ENCODE measurements at regions not wholly inside any gene's neighbourhood (a gene's known extent, or its start where the extent isn't known, plus 50 kb on each side); places are given as distances from the start of the nearest gene placed in this dataset.

DNA sequence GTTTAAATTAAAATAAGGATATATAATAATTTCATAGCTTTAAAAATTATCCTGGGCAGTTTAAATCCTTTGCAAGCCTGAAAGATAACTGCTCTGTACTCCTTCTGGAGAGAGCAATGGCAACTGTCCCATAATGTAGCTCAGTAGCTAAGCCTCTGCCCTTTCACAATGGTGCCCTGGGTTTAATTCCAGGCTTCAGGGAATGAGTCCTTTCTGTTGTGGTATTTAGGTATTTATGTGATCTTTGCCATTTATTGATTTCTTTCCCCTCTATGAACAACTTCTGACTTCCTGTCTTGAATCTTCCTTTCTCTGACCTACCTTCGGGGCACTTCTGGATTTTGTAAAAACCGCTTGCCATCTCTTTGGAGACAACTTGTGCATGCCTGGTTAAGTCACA lies 773.2 kb downstream of the IPMK start:
- no peak for DNase-seq (ENCODE audit: low read depth)
- H3K4me3 ChIP-seq (ENCODE audit: low read depth, low read length) = no peak overlapping the region

DNA sequence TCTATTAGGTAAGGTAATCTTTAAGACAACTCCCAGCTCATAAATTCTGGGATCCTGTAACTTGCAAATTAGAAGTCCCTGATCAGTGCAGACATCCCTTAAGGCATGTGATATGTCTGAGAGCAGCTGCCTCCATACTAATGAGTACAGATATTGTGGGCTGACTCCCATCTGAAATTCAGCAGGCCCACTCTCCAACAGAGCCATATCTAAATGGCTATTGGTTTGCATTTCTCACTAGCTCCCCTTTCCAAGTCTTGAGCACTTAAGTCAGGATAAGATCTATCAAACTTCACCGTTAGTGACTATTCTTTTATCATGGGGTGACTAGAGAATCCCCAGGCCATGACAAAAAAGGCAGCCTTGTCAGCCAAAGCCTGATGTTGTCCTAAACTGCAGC lies 785.4 kb downstream of the IPMK start:
- H3K4me3 ChIP-seq (ENCODE audit: low read depth, low read length) = no peak overlapping the region
- DNase-seq (ENCODE audit: low read depth) = no peak

DNA sequence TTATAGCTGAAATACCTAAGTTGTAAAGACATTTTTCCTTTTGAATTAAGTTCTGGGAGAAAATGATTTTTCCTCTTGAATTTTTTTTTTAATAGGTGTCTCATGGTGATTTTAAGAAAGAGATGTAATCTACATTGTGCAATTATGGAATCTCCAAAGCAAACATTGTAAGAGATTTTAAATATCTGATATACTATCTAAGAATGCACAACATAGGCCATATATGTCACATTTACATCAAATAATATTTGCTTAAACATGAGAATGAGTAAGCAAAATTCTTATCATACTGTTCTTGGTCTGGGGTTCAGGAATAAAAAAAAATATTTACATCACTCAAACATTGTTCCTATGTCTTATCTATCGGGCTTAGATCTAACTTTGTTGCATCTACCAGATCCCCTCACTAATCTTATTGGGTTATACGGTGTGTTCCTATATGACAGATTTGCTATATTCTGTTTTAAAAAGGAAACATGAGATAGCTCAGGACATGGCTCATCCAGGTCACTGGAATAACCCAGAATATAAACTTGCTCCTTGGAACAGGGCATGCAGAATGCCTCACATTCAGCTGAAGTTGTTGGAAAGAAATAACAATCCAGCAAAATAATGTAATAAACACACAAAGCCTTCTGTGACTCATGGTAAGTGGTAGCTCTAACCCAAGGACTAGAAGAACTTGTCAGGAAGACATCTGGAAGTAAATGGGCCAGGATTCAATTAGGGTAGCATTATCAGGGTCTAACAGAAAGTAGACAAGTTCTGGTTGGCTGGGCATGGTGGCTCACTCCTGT lies 794.7 kb downstream of the IPMK start:
- no peak for DNase-seq (ENCODE audit: low read depth)
- H3K4me3 ChIP-seq (ENCODE audit: low read depth, low read length) = no peak overlapping the region

DNA sequence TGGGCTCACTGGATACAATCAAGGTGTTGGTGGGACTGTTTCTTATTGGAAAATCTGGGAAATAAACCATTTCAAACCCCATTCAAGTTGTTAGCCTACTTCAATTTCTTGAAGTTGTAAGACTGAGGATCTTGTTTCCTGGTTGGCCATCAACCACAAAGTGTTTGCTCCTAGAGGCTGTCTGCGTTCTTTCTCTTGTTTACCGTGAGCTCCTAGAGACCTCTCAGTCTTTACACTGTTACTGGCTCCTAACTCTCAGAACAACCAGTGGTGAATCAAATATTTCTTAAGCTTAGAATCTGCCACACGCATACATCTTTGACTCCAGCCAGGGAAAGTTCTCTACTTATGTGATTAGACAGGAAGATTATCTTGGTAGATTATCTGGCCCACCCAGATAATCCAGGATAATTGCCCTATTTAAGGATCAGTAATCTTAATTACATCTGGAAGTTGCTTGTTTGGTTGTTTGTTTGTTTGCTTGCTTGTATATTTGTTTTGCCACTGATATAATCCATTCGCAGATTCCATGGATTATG lies 798.7 kb downstream of the IPMK start:
- no peak overlapping the region for H3K4me3 ChIP-seq (ENCODE audit: low read depth, low read length)
- no peak for DNase-seq (ENCODE audit: low read depth)

DNA sequence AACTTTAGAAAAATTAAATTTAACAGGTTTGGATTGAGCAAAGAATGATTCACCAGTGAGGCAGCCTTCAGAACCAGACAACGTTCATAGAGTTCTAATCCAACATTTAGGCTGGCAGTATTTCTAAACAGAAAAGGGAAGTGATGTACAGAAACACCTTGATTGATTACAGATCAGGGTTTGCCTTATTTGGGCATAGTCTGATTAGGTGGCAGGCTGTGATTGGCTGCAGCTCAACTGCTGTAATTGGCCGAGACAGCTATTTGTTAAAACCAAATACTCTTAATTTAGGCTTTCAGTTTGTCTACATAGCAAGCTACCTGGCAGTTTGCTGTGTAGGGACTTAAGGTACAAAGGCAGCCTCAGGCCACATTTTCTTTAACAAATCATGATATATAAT lies 802.5 kb downstream of the IPMK start:
- no peak for DNase-seq (ENCODE audit: low read depth)
- no peak overlapping the region for H3K4me3 ChIP-seq (ENCODE audit: low read depth, low read length)

DNA sequence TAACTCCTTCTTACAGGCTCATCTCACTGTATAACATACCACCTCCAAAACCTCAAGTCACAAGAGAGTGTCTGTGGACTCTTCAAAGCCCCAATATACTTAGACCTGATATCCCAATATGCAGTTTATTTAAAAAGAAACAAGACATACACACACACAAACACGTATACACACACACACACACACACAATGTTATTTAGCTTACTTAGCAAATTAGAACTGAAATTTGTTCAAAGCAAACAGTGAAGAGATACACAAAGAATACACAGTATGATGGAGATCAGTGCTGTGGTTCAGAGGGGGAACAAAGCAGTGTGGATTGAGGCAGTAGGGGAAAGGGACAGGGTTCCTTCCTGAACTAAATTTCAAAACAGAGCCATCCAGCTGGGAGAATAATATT lies 807.2 kb downstream of the IPMK start:
- no peak for DNase-seq (ENCODE audit: low read depth)

DNA sequence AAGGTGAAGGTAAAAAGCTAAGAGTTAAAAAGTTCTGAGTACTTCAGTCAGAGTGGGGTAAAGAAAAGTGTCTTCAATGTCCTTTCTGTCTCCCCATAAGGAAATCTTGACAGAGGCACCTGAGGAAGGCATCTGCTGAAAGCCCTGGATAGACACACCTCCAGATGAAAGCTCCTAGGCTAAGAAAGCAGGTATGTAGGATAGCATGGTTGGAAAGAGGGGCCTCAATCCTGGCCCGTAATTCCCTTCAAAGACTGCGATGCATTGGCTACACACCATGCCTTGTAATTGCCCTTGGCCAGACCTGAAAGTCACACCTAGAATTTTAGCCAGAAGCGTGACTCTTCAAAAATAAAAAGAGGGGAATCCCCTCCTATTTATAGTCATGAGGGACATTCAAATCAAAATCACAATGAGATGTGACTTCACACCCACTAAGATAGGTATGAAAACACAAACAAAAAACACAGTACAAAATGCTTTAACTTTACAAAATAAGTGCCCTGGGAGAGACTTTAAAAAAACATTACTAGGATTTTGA lies 809.7 kb downstream of the IPMK start:
- no peak for DNase-seq (ENCODE audit: low read depth)
- no peak overlapping the region for H3K4me3 ChIP-seq (ENCODE audit: low read depth, low read length)

More for the DNA sequence above, 807.2 kb downstream of the IPMK start:
- no peak overlapping the region for H3K4me3 ChIP-seq (ENCODE audit: low read depth, low read length)

DNA sequence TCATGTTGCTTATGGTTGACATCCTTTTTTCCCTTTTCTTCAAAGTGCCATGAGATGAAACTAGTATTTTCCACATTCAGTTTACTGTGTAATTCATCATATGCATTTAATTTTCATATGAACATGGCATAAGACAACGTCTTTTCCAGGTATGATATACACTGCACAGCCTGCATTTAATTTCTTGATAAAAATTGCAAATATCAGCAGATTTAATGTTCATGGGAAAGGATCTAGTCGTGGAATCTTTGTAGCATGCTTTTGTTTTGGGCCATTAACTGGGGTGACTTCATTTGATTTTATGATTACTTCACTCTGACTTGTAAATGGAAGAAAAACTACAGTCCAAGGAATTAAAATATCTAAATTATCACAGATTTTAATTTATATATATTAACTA lies 837.3 kb downstream of the IPMK start:
- H3K4me3 ChIP-seq (ENCODE audit: low read depth, low read length) = no peak overlapping the region

DNA sequence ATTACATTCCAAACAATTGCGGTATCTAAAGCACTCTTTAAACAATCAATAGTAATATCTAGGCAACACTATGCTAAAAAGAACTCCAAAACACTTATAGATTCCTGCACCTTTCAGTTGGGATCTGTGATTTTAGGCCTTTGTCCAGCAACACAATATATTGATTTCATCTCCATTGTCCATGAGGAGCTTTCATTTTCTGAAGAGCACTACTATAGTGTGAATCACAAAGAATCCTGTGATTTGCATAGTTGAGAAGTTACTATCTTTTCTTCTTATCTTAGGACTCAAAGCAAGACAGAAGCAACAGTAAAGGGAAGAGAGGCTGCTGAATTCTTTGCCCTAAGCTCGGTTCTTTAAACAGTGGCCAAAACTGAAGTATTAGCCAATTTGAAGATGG lies 846.8 kb downstream of the IPMK start:
- no peak for DNase-seq (ENCODE audit: low read depth)
- no peak overlapping the region for H3K4me3 ChIP-seq (ENCODE audit: low read depth, low read length)

More for the DNA sequence above, 837.3 kb downstream of the IPMK start:
- DNase-seq (ENCODE audit: low read depth) = no peak

DNA sequence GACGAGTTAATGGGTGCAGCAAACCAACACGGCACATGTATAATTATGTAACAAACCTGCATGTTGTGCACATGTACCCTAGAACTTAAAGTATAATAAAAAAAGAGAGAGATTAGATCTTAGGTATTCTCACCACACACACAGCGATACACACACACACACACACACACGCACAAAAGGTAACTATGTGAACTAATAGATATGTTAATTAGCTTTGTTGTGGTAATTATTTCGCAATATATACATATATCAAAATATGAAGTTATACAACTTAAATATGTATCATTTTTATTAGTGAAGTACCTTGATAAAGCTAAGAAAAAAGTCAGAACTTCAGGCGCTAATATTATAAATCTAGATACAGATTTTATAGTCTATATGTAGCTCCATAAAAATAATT lies 849.2 kb downstream of the IPMK start:
- H3K4me3 ChIP-seq (ENCODE audit: low read depth, low read length) = no peak overlapping the region
- DNase-seq (ENCODE audit: low read depth) = no peak

DNA sequence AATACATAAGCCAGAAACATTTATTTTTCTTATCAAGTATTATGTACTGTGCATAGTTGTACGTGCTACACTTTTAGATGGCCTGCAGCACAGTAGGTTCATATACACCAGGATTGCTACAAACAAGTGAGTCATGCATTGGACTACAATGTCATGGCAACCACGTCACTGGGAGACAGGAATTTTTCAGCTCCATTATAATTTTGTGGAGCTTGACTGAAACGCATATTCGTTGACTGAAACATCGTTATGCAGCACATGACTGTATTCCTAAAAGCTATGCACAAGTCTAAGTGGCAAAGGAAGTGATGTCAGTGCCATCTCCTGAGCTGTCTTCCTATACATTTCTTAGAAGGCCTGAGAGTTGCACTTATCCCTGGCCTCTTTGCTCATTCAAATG lies 871.8 kb downstream of the IPMK start:
- DNase-seq (ENCODE audit: low read depth) = no peak

DNA sequence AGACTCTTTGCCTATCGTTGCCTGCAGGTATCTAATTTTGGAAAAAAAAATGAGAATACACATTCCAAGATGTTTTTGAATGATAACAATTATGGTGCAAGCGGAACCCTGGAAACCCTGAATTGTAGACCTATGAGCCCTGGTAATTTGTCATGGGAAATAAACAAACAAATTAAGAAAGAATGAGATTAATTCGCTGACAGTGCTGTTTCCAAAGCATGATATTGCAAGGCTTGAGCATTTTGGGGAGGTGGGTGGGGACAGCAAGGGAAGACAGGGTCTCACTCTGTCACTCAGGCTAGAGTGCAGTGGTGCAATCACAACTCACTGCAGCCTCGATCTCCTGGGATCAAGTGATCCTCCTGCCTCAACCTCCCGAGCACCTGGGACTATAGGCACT lies 900.3 kb downstream of the IPMK start:
- no peak overlapping the region for H3K4me3 ChIP-seq (ENCODE audit: low read depth, low read length)
- DNase-seq (ENCODE audit: low read depth) = no peak

More for the DNA sequence above, 871.8 kb downstream of the IPMK start:
- no peak overlapping the region for H3K4me3 ChIP-seq (ENCODE audit: low read depth, low read length)

DNA sequence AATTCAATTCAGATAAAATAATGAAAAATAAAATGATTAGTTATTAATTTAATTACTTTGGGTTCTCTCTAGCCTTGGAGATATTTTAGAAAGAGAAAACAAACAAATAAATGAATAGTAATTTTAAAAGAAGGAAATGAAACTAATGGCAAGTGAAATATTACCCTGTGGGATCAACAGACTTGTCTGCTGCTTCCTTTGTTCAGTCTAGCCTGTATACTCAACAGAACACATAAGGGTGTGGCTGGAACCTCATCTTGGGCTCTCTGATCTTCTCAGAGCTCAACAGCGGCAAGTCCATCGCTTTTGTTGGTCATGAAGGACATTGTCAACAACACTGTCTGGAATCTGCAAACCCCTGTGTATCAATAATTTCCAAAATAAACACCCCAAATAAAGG lies 904.9 kb downstream of the IPMK start:
- H3K4me3 ChIP-seq (ENCODE audit: low read depth, low read length) = no peak overlapping the region
- DNase-seq (ENCODE audit: low read depth) = no peak

DNA sequence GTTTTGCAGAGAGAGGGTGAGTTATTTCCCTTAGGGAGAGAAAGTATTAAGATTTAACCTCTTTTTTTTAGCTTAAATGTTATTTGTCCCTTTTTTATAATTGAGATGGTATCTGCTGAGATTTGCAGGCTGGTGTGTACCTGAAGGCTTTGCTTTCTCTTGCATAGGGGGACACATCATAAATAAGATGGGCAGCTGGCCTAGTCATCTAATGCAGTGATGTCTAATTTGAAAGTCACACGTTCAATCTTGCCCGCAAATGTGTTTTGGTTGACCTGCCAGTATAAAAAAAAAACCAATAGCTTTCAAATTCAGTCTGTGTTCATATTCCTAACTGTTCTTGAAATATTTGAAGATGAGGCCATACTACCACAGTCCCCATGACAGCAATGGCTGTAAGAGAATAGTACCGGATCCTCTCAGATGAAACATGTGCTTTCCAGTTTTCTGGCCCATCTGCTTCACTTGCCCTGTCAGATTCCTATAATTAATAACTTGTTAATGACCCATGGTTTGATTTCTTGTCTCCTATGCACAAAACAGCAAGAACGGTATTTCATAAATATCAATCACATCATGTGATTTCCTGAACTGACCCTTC lies 914.2 kb downstream of the IPMK start:
- DNase-seq (ENCODE audit: low read depth) = no peak
- no peak overlapping the region for H3K4me3 ChIP-seq (ENCODE audit: low read depth, low read length)

DNA sequence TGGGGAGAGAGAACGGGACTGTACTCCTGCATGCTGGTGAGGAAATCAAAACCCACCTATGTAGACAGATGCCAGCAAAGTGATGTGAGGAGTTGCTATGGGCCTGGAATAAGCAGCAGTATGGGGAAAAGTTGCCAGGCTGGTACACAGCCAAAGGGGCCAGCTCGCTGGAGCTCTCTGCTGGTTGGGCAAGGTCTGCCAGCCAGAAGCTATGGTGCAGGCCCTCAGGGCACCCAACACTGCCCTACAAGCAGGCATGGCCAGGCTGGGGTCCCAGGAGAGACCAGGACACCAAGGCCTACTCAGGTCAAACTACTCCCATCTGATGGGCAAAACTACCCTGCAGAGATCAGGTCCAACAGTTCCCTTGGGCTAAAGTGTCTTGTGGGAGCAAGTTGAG lies 916.6 kb downstream of the IPMK start:
- DNase-seq (ENCODE audit: low read depth) = no peak

DNA sequence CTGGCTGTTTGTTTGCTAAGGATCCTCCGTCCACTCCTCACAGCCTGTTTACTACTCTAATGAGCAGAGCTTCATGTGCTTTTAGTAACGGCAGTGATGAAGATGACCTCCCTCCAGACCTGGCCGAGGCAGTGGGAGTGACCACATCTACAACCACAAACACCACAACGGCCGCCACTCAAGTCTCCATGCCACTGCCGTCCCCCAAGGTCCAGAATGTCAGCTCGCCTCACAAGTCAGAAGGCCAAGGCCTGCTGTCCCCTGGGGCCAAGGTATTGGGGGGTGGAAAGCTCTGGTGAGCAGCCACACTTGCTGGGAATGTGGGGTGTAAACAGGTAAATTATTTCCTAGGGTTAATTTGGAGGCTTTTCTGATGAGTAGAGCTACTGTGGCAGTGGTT lies 926.4 kb downstream of the IPMK start:
- DNase-seq (ENCODE audit: low read depth) = no peak
- H3K4me3 ChIP-seq (ENCODE audit: low read depth, low read length) = no peak overlapping the region

More for the DNA sequence above, 916.6 kb downstream of the IPMK start:
- H3K4me3 ChIP-seq (ENCODE audit: low read depth, low read length) = no peak overlapping the region

DNA sequence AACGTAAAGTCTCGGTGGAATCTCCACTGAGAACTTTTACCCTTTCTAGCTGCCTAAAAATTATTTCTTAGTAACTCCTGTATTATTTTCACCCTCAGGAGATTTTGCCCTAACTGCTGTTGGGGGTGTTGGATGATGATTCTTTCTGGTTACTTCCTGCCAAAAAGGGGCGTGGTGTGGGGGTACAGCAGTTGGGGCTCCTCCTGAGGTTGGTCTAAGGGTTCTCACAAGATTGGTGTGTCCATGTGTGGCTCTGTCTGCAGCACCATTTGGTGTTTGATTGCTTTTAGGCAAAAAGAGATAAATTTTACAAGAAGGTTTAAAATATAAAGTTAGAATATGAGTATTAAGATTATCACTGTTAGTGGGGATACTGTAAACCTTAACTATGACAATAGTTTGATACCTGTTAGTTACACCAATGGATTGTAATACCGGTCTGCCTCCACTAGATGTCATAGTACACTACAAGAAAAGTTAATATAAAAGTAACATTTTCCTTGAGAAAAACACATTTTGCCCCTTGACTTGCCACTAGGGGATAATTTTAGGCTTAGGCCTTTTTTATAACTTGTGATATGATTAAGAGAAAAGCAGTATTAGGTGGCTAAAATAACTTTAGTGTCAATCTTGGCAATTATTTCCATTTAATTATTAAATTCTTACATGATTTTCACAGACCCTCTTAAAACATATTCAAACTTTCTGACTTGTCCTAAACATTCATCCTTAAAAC lies 928.7 kb downstream of the IPMK start:
- DNase-seq (ENCODE audit: low read depth) = no peak
- no peak overlapping the region for H3K4me3 ChIP-seq (ENCODE audit: low read depth, low read length)

DNA sequence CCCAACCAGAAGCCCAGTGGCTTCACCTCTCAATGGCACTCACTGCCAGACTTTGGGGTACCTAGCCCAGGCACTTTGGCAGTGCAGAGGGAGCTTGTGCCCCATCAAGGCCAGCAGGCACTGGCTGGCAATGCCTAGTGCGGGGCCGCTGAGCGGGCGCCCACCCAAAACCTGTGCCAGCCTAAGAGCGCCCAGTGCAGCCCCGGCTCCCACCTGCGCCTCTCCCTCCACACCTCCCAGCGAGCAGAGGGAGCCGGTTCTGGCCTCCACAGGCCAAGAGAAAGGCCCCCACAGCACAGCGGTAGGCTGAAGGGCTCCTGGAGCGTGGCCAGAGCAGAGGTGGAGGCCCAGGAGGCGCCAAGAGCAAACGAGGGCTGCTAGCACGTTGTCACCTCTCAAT lies 930.8 kb downstream of the IPMK start:
- DNase-seq (ENCODE audit: low read depth) = no peak

DNA sequence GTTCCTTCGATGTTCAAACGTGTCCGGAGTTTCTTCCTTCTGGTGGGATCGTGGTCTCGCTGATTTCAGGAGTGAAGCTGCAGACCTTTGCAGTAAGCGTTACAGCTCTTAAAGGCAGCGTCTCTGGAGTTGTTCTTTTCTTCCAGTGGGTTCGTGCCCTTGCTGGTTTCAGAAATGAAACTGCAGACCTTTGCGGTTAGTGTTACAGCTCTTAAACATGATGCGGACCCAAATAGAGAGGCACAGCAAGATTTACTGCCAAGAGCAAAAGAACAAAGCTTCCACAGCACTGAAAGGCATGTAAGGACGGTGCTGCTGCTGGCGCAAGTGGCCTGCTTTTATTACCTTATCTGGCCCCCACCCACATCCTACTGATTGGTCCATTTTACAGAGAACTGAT lies 931.4 kb downstream of the IPMK start:
- DNase-seq (ENCODE audit: low read depth) = no peak
- no peak overlapping the region for H3K4me3 ChIP-seq (ENCODE audit: low read depth, low read length)

More for the DNA sequence above, 930.8 kb downstream of the IPMK start:
- no peak overlapping the region for H3K4me3 ChIP-seq (ENCODE audit: low read depth, low read length)

DNA sequence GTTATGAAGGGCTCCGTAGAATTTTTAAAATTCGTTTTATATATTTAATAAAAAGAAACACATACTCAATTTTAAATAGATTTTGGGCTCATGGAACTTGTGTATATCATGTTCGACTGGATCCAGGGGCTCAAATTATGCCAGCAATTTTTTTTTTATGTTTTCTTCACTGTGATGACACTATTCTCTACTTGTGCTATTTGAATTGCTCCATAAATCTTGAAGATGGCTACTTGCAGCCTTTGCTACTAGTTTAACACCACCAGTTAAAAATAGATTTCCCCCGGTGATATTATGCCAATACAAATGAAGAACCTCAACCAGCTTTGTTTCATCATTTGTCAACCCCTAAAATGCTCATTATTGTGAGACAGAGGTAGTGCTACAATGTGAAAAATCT lies 933.2 kb downstream of the IPMK start:
- H3K4me3 ChIP-seq (ENCODE audit: low read depth, low read length) = no peak overlapping the region
- no peak for DNase-seq (ENCODE audit: low read depth)

Measured in skeletal muscle cell (primary cell).